H1 (cell line): ENCODE measurements at regions not wholly inside any gene's neighbourhood (a gene's known extent, or its start where the extent isn't known, plus 50 kb on each side); places are given as distances from the start of the nearest gene placed in this dataset.

Experiments
- CHD2 ChIP-seq: IDR thresholded peaks from 2 replicates; pipeline ENCODE4 v1.6.1; 2012; ENCODE audit warnings: low read length, improper control_type of control experiment
- EGR1 ChIP-seq: IDR thresholded peaks from 2 replicates; pipeline ENCODE4 v1.6.1; 2011; ENCODE audit warnings: low read depth, low read length, borderline replicate concordance
- POLR2A ChIP-seq, 2 experiments: IDR thresholded peaks; 1 replicate in 1 of 2; 2 replicates in 1 of 2; pipeline ENCODE4 v1.6.1; 2011; ENCODE audit warnings: low read depth in 2 of 2, low read length in 2 of 2, mild to moderate bottlenecking in 2 of 2; ENCODE audit errors: control extremely low read depth in 1 of 2
- RXRA ChIP-seq: IDR thresholded peaks from 2 replicates; pipeline ENCODE4 v1.6.1; 2011; ENCODE audit warnings: low read depth, mild to moderate bottlenecking, low read length, moderate library complexity; ENCODE audit not compliant: insufficient read depth
- TAF7 ChIP-seq: optimal IDR thresholded peaks from 2 replicates; pipeline ENCODE3; 2011; ENCODE audit warnings: low read depth, mild to moderate bottlenecking, inconsistent platforms, low read length, moderate library complexity, borderline replicate concordance
- TF ChIP-seq, protein P1 (sequence below): fragments of 300-600 bp; sonication (generic); IDR thresholded peaks from 2 replicates; pipeline ENCODE4 v1.7.1; 2012; ENCODE audit warnings: low read length, moderate library complexity, mild to moderate bottlenecking, inconsistent platforms; ENCODE audit not compliant: insufficient replicate concordance
- TF ChIP-seq, protein P2 (sequence below): IDR thresholded peaks from 2 replicates; pipeline ENCODE4 v1.6.1; 2012; ENCODE audit warnings: low read length, inconsistent platforms
- TF ChIP-seq, protein P3 (sequence below): IDR thresholded peaks from 2 replicates; pipeline ENCODE4 v1.6.1; 2012; ENCODE audit warnings: inconsistent platforms

DNA sequence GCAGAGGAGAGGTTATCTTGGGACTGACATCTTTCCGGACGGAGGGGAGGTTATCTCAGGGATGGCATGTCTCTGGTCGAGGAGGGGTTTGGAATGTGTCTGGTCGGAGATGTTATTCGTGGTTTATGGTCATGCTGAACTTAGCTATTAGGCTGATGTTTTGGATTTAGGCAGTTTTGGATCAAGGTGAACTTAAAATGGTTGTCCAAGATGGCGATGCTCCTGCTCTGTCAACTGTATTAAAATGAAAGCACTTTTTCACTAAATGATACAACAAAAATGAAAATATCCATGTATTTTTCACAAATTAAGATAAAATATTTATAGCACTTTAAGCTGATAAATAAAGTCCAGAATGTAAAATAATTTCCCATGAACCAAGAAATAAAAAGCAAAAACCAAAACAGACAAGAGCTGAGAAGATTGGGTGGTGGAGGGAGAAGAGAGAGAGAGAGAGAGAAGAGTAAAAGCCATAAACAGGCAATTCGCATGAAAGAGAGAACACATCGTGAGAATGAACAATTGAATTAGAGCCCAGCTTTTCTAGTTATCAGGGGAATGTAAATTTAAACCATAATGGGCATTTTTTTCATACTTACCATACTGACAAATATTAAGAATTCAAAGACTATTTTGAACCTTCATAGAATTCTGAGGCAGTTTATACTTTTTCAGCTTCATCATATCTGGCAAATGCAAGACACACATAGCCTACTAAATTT is 2236.0 kb upstream of the AGA start (continued):
- TF ChIP-seq, protein P1, sequence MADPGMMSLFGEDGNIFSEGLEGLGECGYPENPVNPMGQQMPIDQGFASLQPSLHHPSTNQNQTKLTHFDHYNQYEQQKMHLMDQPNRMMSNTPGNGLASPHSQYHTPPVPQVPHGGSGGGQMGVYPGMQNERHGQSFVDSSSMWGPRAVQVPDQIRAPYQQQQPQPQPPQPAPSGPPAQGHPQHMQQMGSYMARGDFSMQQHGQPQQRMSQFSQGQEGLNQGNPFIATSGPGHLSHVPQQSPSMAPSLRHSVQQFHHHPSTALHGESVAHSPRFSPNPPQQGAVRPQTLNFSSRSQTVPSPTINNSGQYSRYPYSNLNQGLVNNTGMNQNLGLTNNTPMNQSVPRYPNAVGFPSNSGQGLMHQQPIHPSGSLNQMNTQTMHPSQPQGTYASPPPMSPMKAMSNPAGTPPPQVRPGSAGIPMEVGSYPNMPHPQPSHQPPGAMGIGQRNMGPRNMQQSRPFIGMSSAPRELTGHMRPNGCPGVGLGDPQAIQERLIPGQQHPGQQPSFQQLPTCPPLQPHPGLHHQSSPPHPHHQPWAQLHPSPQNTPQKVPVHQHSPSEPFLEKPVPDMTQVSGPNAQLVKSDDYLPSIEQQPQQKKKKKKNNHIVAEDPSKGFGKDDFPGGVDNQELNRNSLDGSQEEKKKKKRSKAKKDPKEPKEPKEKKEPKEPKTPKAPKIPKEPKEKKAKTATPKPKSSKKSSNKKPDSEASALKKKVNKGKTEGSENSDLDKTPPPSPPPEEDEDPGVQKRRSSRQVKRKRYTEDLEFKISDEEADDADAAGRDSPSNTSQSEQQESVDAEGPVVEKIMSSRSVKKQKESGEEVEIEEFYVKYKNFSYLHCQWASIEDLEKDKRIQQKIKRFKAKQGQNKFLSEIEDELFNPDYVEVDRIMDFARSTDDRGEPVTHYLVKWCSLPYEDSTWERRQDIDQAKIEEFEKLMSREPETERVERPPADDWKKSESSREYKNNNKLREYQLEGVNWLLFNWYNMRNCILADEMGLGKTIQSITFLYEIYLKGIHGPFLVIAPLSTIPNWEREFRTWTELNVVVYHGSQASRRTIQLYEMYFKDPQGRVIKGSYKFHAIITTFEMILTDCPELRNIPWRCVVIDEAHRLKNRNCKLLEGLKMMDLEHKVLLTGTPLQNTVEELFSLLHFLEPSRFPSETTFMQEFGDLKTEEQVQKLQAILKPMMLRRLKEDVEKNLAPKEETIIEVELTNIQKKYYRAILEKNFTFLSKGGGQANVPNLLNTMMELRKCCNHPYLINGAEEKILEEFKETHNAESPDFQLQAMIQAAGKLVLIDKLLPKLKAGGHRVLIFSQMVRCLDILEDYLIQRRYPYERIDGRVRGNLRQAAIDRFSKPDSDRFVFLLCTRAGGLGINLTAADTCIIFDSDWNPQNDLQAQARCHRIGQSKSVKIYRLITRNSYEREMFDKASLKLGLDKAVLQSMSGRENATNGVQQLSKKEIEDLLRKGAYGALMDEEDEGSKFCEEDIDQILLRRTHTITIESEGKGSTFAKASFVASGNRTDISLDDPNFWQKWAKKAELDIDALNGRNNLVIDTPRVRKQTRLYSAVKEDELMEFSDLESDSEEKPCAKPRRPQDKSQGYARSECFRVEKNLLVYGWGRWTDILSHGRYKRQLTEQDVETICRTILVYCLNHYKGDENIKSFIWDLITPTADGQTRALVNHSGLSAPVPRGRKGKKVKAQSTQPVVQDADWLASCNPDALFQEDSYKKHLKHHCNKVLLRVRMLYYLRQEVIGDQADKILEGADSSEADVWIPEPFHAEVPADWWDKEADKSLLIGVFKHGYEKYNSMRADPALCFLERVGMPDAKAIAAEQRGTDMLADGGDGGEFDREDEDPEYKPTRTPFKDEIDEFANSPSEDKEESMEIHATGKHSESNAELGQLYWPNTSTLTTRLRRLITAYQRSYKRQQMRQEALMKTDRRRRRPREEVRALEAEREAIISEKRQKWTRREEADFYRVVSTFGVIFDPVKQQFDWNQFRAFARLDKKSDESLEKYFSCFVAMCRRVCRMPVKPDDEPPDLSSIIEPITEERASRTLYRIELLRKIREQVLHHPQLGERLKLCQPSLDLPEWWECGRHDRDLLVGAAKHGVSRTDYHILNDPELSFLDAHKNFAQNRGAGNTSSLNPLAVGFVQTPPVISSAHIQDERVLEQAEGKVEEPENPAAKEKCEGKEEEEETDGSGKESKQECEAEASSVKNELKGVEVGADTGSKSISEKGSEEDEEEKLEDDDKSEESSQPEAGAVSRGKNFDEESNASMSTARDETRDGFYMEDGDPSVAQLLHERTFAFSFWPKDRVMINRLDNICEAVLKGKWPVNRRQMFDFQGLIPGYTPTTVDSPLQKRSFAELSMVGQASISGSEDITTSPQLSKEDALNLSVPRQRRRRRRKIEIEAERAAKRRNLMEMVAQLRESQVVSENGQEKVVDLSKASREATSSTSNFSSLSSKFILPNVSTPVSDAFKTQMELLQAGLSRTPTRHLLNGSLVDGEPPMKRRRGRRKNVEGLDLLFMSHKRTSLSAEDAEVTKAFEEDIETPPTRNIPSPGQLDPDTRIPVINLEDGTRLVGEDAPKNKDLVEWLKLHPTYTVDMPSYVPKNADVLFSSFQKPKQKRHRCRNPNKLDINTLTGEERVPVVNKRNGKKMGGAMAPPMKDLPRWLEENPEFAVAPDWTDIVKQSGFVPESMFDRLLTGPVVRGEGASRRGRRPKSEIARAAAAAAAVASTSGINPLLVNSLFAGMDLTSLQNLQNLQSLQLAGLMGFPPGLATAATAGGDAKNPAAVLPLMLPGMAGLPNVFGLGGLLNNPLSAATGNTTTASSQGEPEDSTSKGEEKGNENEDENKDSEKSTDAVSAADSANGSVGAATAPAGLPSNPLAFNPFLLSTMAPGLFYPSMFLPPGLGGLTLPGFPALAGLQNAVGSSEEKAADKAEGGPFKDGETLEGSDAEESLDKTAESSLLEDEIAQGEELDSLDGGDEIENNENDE: no peak
- TF ChIP-seq CHD2: no peak
- TF ChIP-seq, protein P2, sequence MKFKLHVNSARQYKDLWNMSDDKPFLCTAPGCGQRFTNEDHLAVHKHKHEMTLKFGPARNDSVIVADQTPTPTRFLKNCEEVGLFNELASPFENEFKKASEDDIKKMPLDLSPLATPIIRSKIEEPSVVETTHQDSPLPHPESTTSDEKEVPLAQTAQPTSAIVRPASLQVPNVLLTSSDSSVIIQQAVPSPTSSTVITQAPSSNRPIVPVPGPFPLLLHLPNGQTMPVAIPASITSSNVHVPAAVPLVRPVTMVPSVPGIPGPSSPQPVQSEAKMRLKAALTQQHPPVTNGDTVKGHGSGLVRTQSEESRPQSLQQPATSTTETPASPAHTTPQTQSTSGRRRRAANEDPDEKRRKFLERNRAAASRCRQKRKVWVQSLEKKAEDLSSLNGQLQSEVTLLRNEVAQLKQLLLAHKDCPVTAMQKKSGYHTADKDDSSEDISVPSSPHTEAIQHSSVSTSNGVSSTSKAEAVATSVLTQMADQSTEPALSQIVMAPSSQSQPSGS: no peak
- TF ChIP-seq POLR2A (IDR thresholded peaks at IDR 0.05; ENCODE audit: control extremely low read depth in 1 of 2, low read depth in 2 of 2, low read length in 2 of 2): no peak
- no peak for TF ChIP-seq RXRA
- TF ChIP-seq, protein P3, sequence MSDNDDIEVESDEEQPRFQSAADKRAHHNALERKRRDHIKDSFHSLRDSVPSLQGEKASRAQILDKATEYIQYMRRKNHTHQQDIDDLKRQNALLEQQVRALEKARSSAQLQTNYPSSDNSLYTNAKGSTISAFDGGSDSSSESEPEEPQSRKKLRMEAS: no peak
- no peak for TF ChIP-seq EGR1
- TF ChIP-seq TAF7: no peak
